ENCODE measurements at regions not wholly inside any gene's neighbourhood (a gene's known extent, or its start where the extent isn't known, plus 50 kb on each side); places are given as distances from the start of the nearest gene placed in this dataset.

DNA sequence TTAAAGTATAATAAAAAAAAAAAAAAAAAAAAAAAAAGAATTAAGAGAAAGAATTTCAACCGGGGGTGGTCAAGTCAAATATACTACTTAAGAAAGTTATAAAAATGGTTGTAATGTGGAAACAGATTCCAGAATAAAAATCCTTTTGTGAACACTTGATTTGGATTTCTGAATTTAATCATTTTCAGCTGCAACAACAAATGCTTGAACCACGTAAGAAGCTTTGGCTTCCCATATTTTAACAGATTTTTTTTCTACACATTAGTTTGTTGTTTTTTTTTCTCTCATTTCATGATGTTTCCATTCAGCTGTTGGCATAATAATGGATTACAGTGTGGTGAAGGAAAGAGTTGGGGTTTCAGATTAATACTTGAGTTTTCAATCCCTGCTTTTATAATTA, 137.3 kb upstream of the AGR3 start:
- H3K4me3 Mint-ChIP-seq = no peak overlapping the region

More for the DNA sequence above, 137.3 kb upstream of the AGR3 start:
- no peaks in the 10 kb centered on the region for H3K23me2 ChIP-seq (ENCODE audit: insufficient read length, low read depth, low read length, poor library complexity, severe bottlenecking)
- H3K4me2 ChIP-seq (ENCODE audit: insufficient read depth, insufficient read length, low read length) = no peak overlapping the region
- no peaks in the 10 kb centered on the region for H3K9me3 ChIP-seq (ENCODE audit: control insufficient read depth, low read depth, low read length)
- no peak overlapping the region for H4K5ac ChIP-seq (ENCODE audit: insufficient read length, low read depth, low read length)
- no peak for DNase-seq
- H3K18ac ChIP-seq (ENCODE audit: insufficient read length, low read depth, low read length) = no peak overlapping the region
- H2BK15ac ChIP-seq (ENCODE audit: low read depth, low read length) = no peak overlapping the region
- H2BK20ac ChIP-seq (ENCODE audit: low read depth, low read length, poor library complexity, severe bottlenecking) = no peak overlapping the region
- no peak overlapping the region for H3K23ac ChIP-seq (ENCODE audit: insufficient read length, low read depth, low read length)
- H3K56ac ChIP-seq (ENCODE audit: insufficient read length, low read depth, low read length) = no peak overlapping the region
- no peak overlapping the region for H4K8ac ChIP-seq (replicated peaks; ENCODE audit: insufficient read length, low read depth, low read length)
- no peak overlapping the region for H3K9ac ChIP-seq (ENCODE audit: extremely low read depth, insufficient read length, low read length)
- TF ChIP-seq, protein P1, sequence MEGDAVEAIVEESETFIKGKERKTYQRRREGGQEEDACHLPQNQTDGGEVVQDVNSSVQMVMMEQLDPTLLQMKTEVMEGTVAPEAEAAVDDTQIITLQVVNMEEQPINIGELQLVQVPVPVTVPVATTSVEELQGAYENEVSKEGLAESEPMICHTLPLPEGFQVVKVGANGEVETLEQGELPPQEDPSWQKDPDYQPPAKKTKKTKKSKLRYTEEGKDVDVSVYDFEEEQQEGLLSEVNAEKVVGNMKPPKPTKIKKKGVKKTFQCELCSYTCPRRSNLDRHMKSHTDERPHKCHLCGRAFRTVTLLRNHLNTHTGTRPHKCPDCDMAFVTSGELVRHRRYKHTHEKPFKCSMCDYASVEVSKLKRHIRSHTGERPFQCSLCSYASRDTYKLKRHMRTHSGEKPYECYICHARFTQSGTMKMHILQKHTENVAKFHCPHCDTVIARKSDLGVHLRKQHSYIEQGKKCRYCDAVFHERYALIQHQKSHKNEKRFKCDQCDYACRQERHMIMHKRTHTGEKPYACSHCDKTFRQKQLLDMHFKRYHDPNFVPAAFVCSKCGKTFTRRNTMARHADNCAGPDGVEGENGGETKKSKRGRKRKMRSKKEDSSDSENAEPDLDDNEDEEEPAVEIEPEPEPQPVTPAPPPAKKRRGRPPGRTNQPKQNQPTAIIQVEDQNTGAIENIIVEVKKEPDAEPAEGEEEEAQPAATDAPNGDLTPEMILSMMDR (conservative IDR thresholded peaks at IDR 0.05) = no peak
- H3T11ph ChIP-seq (ENCODE audit: low read length) = no peak overlapping the region
- WGBS (ENCODE audit: extremely low coverage, insufficient read length, low lambda C conversion rate) = no CpG with 5 or more reads among the region's 2 CpGs
- no peaks in the 10 kb centered on the region for H3K4me1 ChIP-seq (ENCODE audit: insufficient read depth, low read length)
- no peak overlapping the region for H2BK5ac ChIP-seq (ENCODE audit: insufficient read length, low read length)
- H4K20me1 ChIP-seq (ENCODE audit: control insufficient read depth, insufficient read depth, insufficient read length) = no peaks in the 10 kb centered on the region
- H3K27me3 ChIP-seq (ENCODE audit: insufficient read depth, low read length) = no peaks in the 10 kb centered on the region
- no peak overlapping the region for H2AFZ ChIP-seq (ENCODE audit: low read length)
- H4K91ac ChIP-seq (ENCODE audit: insufficient read length, low read depth, low read length) = no peak overlapping the region
- Mint-ChIP-seq H3K36me3 (ENCODE audit: insufficient read depth in 1 of 3, low read depth in 3 of 3) (no peaks in the 10 kb centered on the region), H3K9me3 (no peaks in the 10 kb centered on the region), H3K27ac (no peak overlapping the region), H3K27me3 (ENCODE audit: low read depth) (no peaks in the 10 kb centered on the region), H3K4me1 (no peaks in the 10 kb centered on the region)
- H2BK12ac ChIP-seq (ENCODE audit: insufficient read length, low read depth, low read length) = no peak overlapping the region
- no peaks in the 10 kb centered on the region for H3K79me2 ChIP-seq (ENCODE audit: insufficient read depth, low read length)
- no peak overlapping the region for H2AK5ac ChIP-seq (ENCODE audit: insufficient read length, low read length)
- no peak overlapping the region for H3K14ac ChIP-seq (ENCODE audit: insufficient read depth, low read length)
- no peaks in the 10 kb centered on the region for H3K79me1 ChIP-seq (ENCODE audit: insufficient read depth, low read depth, low read length, poor library complexity, severe bottlenecking)
- no peak overlapping the region for H3K4ac ChIP-seq (ENCODE audit: low read depth, low read length)
- no peak overlapping the region for H3K27ac ChIP-seq (ENCODE audit: insufficient read length, low read depth, low read length)
- H2BK120ac ChIP-seq (ENCODE audit: low read depth, low read length, poor library complexity, severe bottlenecking) = no peak overlapping the region
